NCI-H146 treated with DMSO at 0.1 percent for 48 hours (cell line): ENCODE measurements at regions not wholly inside any gene's neighbourhood (a gene's known extent, or its start where the extent isn't known, plus 50 kb on each side); places are given as distances from the start of the nearest gene placed in this dataset.
"Not testable (repeated sequence)": the region's sequence is repeated elsewhere in the genome, so short reads cannot be mapped to it uniquely, and the experiment has no call there.

Experiments
- DNase-seq: peaks from one replicate; lab custom pipeline; 2025; ENCODE audit not compliant: unreplicated experiment; lab: John Stamatoyannopoulos, UW

GRCh38 chr2:19205983-19206533, 152.4 kb downstream of the OSR1 start:
- no peak for DNase-seq

DNA sequence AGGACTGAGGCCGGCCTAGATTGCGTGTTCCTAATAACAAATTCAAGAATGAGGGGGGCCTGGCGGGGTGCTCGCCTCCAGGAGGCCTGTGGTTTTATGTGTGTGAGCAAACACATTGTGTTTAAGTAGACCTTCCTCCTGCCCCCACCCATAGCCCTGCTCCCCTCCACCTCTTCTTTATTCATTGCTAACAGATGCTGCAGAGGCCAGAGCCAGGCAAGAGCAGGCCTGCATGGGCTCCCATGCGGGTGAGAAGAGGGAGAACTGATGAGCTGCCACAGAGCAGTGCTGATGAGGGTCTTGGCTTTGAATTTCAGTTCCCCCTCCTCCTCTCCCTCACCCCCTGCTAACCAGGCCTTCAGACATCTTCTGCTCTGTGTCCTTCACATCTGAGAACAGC, 154.6 kb downstream of the OSR1 start:
- no peak for DNase-seq

DNA sequence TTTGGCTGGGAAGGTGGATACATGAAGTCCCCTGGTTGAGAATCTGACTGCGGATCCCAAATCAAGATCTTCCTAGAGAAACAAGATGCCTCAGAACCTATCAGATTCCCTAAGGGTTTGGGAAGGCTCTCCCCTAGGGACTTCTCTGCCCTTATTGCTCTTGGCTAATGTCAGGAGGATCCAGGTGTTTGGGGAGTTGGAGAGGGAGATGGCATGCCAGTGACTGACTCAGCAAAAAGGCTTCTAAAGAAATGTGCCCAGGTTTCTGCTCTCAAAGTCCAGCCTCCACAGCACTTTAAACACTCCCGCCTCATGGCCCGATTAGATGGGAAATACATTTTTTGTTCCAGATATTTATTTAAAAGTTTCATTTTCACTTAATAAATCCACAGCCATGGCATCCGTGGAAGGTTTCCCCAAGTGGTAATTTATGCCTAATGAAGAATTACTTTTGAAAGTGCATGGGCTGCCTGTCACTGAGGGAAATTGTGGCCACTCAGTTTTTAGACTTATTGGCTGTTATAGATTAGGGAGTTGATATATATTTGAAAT, 156.4 kb downstream of the OSR1 start:
- DNase-seq, result no peak

GRCh38 chr2:19198381-19198780, 160.0 kb downstream of the OSR1 start:
- DNase-seq, result no peak

DNA sequence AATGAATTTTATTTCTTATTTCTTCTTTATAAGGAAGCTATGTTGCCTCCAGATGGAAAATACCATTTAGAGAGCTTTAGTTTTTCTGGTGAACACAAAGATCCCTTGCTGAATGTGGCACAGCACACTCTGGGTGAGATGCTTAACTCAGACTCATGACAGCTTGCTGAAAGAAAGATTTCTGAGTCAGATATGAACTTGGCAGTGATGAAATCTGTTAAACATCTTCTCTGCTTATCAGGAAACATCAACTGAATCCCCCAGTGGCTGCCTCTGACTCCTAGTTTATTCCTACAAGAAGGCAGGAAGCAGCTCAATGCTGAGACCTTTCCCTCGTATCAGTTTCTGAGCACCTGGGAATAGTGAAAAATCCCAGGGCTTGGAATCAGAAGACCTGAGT, 162.8 kb downstream of the OSR1 start:
- no peak for DNase-seq

DNA sequence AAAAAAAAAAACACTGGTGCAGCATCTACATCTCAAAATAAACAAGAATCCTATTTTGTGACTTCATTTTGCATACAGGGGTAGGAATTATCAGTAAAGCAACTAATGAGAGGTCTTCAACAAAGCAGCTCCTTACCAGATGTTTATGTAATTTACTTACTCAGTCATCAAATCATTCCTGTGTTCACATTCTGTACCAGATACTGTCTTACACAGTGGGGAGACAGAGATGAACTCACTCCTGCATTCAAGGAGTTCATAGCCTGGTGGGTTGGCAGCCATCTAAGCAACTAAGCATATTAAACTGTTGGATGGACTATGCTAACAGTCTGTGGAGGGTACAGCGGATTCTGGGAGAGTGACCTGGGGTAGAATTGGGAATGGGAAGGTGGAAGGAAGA, 169.0 kb downstream of the OSR1 start:
- DNase-seq, result no peak

DNA sequence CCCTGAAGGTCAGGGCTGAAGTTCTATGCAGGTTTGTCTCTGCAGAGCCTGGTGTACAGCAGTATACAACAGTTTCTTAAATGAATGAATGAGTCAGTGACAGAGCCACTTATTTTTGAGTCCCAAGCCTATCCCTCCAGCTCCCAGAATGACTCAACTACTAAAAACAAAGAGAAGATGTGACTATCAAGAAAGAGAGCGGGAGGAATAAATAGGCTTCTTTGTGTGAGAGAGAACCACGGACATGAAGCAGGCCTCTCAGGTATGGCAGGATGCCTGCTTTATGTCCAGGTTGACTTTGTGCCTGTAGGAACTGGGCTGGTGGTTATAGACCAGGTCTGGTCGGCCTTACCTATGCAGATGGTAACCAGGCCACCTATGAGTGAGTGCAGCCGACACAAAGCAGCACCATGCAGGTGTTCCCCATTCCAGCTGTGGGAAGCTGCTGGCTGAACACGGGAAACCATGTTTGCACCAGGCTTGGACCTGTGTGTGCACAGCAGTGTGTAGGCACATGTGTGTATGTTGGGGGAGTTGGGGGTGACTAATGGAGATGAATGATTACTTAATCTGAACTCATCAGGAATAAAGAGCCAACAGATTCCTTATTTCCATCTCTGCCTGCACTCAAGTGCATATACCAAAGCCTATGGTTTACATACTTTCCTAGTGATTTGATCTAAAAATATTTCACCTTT, 171.0 kb downstream of the OSR1 start:
- DNase-seq, result no peak

GRCh38 chr2:19185086-19185485, 173.3 kb downstream of the OSR1 start:
- no peak for DNase-seq

DNA sequence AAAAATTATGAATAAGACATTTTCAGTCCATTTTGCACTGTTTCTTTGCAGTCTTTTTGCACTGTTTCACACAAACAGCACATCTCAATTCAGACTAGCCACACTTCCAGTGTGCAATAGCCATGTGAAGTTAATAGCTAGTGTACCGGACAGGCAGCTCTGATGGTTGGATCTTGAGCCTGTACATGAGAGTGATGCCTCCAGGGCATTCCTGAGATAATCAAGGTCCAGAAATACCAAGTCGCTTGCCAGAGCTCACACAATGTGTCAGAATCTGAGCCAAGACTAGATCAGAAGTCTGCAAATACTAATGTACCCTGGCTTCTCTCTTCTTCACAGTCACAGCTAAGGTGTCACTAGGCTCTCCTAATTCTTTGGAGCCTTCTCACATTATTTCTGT, 180.2 kb downstream of the OSR1 start:
- no peak for DNase-seq

GRCh38 chr2:19176977-19177376, 181.4 kb downstream of the OSR1 start:
- DNase-seq, result no peak

DNA sequence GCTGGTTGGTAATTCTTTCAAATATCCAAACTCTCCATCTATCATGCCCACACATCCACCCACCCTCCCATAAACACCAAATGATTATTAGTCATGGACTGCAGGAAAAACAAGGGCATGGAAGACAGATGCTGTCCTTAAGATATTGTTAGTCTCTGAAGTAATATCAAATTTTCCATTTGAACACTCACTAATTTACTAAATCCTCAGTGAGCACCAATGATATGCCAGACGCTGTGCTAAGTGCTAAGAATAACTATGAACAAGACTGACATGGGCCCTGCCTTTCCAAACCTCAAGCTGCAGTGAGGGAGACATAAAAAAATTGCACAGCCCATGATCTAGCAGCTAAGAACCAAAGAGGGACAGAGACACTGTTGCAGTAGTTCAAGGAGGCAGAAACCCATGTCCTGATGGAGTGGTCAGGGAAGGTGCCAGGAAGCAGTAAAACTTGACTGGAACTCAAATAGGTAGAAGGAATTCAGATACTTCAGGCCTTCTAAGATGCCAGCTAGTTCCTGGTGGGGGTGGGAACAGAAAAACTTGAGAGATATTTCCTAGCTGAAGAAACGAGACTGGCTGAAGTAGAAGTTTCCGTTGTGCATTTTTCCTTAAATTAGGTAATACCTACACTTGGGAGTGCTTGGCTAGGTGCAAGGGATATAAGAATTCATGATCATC, 182.1 kb downstream of the OSR1 start:
- no peak for DNase-seq

GRCh38 chr2:19174176-19174575, 184.2 kb downstream of the OSR1 start:
- no peak for DNase-seq

DNA sequence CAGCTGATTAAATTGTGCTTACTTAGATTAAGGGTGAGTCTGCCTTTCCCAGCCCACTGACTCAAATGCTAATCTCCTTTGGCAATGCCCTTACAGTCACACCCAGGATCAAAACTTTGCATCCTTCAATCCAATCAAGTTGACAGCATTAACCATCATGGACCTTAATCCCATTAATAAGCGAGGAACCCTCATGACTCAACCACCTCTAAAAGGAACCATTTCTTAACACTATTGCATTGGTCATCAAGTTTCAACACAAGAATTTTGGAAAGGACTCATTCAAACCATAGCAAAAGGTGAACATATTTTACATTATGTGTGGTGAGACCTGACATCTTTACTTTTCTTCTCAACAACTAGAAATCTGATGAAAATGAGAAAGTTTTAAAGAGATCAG, 187.0 kb downstream of the OSR1 start:
- no peak for DNase-seq

DNA sequence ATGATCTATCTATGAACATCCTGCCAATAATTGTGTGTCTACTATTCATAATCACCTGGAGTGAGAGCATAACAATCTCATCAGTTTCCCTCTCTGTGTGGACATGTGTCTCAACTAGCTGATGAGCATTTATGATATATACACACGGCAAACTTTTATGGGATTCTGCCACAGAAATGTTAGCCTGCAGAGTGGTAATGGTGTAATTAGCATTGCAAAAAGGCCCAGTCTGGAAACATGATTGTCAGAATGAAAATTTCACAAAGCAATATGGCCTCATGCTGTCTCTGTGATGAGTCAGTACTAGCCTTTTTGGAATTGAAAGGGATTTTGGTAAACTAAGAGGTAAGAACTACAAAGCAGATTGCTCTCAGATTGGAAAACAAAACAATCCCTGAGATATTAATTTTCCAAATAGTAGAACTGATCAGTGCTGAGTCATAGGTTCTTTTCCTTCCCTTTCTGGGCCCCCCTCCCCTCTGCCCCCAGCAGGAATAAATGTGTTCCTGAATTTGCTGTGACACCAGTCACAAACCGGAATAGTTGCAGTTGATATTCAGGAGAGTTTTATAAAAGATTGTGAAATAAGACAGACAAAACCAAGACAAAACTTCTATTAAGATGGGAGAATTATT, 189.2 kb downstream of the OSR1 start:
- DNase-seq, result no peak

- DNase-seq, result not testable (repeated sequence)
Observed at GRCh38 chr2:19164099-19164498, 194.3 kb downstream of the OSR1 start.

DNA sequence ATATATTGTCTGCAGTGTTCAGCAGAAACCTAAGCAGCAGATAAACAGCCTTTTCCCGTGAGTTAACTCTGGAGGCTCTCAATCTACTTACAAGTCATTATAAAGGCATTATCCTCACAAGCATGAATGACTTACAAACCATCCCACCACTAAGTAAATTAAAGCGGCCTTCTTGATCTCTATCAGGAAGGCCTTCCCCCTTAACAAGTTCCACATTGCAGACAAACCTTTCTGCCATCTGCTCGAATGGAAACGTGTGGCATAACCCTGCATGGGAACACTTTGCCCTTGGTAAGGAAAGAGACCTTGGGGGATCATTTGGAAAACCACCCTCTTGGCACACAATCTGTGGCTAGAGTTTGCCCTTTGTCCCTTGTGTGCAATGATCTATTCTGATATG, 199.5 kb downstream of the OSR1 start:
- DNase-seq, result no peak

DNA sequence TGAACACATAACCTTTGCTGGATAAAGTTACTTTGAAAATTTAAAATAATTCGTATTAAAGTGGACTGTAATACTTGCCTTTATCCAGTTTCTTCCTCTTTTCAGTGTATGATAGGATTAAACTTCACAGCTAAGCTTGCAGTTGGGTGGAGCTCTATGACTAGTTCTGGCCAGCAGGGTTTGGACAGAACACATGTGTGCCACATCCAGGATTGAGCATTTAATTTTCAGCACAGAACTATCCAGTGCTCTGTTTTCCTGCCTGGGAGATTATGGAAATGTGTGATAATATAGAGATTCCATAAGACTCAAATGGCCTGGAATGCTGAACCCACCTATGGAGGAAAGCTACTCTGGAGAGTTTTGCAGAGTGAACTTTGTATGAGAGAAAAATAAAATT, 200.2 kb downstream of the OSR1 start:
- no peak for DNase-seq

DNA sequence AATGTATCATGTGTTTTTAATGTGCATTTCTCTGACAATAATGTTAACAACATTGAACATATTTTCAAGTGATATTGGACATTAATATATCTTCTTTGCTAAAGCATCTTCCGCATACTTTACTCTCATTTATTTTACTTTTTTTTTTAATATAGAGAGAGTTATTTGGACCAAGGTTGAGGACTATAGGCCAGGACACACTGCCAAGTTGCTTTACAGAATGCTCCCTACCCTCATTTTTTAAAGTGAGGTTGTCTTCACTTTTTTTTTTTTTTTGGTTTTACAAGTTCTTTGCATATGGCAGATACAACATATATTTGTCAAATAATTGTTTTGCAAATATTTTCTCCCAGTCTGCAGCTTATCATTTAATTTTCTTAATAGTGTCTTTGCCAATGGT, 201.8 kb downstream of the OSR1 start:
- DNase-seq, result no peak

- DNase-seq, result no peak
Observed at GRCh38 chr2:19150726-19151125, 207.7 kb downstream of the OSR1 start.

- no peak for DNase-seq
Observed at GRCh38 chr2:19146867-19147266, 211.6 kb downstream of the OSR1 start.

GRCh38 chr2:19141234-19142004, 217.0 kb downstream of the OSR1 start:
- DNase-seq, result no peak
